H1 (cell line): ENCODE measurements at regions not wholly inside any gene's neighbourhood (a gene's known extent, or its start where the extent isn't known, plus 50 kb on each side); places are given as distances from the start of the nearest gene placed in this dataset.

Experiments used
- CHD7 ChIP-seq: fragments of 300-600 bp; sonication (generic); IDR thresholded peaks from 2 replicates; pipeline ENCODE4 v1.7.1; 2012; ENCODE audit warnings: low read length, moderate library complexity, mild to moderate bottlenecking, inconsistent platforms; ENCODE audit not compliant: insufficient replicate concordance
- CREB1 ChIP-seq: IDR thresholded peaks from 2 replicates; pipeline ENCODE4 v1.6.1; 2012; ENCODE audit warnings: inconsistent platforms
- GABPA ChIP-seq: IDR thresholded peaks from 2 replicates; pipeline ENCODE4 v1.6.1; 2011; ENCODE audit warnings: mild to moderate bottlenecking, low read length, moderate library complexity, borderline replicate concordance; ENCODE audit not compliant: insufficient read depth
- KDM4A ChIP-seq: IDR thresholded peaks from one replicate; pipeline ENCODE4 v1.7.1; 2012; ENCODE audit warnings: low read depth, mild to moderate bottlenecking, moderate library complexity, low read length, inconsistent platforms; ENCODE audit not compliant: severe bottlenecking

DNA sequence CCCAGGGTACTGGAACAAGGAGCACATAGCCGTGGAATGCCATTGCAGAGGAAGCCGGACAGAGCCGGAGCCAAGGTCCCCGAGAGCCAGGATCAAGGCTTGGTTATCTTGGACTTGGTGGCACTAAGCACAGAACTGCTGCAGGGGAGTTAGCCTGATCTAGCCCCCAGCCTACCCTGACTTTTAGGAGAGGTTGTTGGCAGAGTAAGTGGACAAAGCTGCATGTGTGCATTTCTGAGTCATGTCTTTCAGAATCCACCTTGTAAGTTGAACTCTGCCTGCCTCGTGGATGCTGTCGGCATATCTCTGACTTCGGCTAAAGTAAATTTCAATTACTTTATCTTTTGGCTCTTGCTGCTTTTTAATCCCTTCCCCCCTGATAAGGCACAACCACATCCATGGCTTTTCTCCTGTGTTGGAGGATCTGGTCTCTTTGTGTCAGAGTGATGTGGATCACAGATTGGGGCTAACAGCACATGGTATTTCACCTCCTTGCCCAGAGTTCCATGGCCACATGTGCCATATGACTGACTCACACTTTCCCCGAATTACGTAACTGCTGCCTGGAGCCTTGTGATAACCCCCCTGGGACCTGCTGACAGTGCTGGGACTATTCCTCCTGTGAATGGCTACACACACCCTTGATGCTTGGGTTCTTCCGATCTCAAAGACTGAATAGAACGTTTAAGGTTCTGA, 240.3 kb downstream of the EMP1 start (continued):
- TF ChIP-seq GABPA (no peak), KDM4A (no peak), CHD7 (no peak), CREB1 (no peak)
